RWPE2 (cell line): ENCODE measurements at regions not wholly inside any gene's neighbourhood (a gene's known extent, or its start where the extent isn't known, plus 50 kb on each side); places are given as distances from the start of the nearest gene placed in this dataset.

Experiments used
- ATAC-seq: fragments of 200-7000 bp; cut with Tn5 transposase; 3 replicates; pipeline ENCODE4 v1.9.1; 2021; ENCODE audit warnings: low read depth
- DNase-seq: peaks from one replicate; pipeline ENCODE4 v3.0.0-alpha.2; 2020; ENCODE audit warnings: low spot score
- H3K27ac ChIP-seq: fragments of 450-650 bp; 2 replicates; pipeline ENCODE4 v1.5.1; 2017; ENCODE audit warnings: mild to moderate bottlenecking; ENCODE audit not compliant: poor library complexity, severe bottlenecking
- H3K27me3 ChIP-seq: fragments of 250-450 bp; sonication (Bioruptor Pico); 2 replicates; pipeline ENCODE4 v1.5.1; 2021; ENCODE audit warnings: mild to moderate bottlenecking, moderate library complexity; ENCODE audit not compliant: insufficient read depth, poor library complexity, severe bottlenecking
- H3K36me3 ChIP-seq: fragments of 250-450 bp; sonication (Bioruptor Pico); 2 replicates; pipeline ENCODE4 v1.5.1; 2020; ENCODE audit warnings: low read depth, mild to moderate bottlenecking, moderate library complexity
- H3K4me1 ChIP-seq: fragments of 250-450 bp; sonication (Bioruptor Pico); 2 replicates; pipeline ENCODE4 v1.5.1; 2021; ENCODE audit warnings: mild to moderate bottlenecking, moderate library complexity; ENCODE audit not compliant: insufficient read depth, poor library complexity, severe bottlenecking
- H3K4me3 ChIP-seq: fragments of 250-450 bp; sonication (Bioruptor Pico); 2 replicates; pipeline ENCODE4 v1.5.1; 2021; ENCODE audit warnings: mild to moderate bottlenecking, moderate library complexity; ENCODE audit not compliant: severe bottlenecking
- H3K9me3 ChIP-seq: fragments of 250-450 bp; sonication (Bioruptor Pico); 2 replicates; pipeline ENCODE4 v1.5.1; 2021; ENCODE audit warnings: mild to moderate bottlenecking, moderate library complexity; ENCODE audit not compliant: severe bottlenecking
- CTCF ChIP-seq: fragments of 450-650 bp; IDR thresholded peaks from one replicate; pipeline ENCODE4 v1.5.1; 2017; ENCODE audit warnings: mild to moderate bottlenecking, moderate library complexity; ENCODE audit not compliant: poor library complexity, severe bottlenecking

- Histone ChIP-seq H3K27me3 (no peaks in the 10 kb centered on the region), H3K27ac (no peak overlapping the region), H3K36me3 (no peaks in the 10 kb centered on the region), H3K4me1 (peaks cover 19% of the 10 kb centered on the region), H3K4me3 (no peak overlapping the region), H3K9me3 (no peaks in the 10 kb centered on the region)
- DNase-seq (no peak), ATAC-seq (no peak)
- TF ChIP-seq CTCF, result no peak
These were observed 424.4 kb upstream of the NETO1 start for GRCh38 chr18:73292156-73292555.

DNA sequence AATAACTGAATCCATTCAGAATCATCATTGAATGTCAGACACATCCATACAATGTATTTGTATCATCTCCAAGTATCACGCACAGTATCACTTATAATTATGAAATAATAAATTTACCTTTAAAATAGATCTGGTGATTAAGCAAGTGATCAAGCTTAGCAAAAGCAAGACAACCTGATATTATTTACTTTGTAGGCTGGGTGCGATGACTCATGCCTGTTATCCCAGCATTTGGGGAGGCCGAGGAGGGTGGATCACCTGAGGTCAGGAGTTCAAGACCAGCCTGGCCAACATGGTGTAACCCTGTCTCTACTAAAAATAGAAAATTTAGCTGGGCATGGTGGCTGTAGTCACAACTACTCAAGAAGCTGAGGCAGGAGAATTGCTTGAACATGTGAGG lies 421.0 kb upstream of the NETO1 start:
- Histone ChIP-seq H3K36me3 (no peaks in the 10 kb centered on the region), H3K4me3 (no peak overlapping the region), H3K27ac (no peak overlapping the region), H3K4me1 (peaks cover 9% of the 10 kb centered on the region), H3K9me3 (no peaks in the 10 kb centered on the region), H3K27me3 (no peaks in the 10 kb centered on the region)
- no peak for TF ChIP-seq CTCF
- DNase-seq (no peak), ATAC-seq (peak; percentile 14; the same call in 1 of the 3 replicates)

GRCh38 chr18:73286584-73286983 lies 418.8 kb upstream of the NETO1 start:
- no peak overlapping the region for H3K4me3 ChIP-seq
- no peak for DNase-seq
- H3K4me1 ChIP-seq, result peaks cover 9% of the 10 kb centered on the region
- ATAC-seq, result no peak
- no peaks in the 10 kb centered on the region for H3K27me3 ChIP-seq
- H3K36me3 ChIP-seq, result no peaks in the 10 kb centered on the region
- H3K9me3 ChIP-seq, result no peaks in the 10 kb centered on the region
- H3K27ac ChIP-seq, result no peak overlapping the region
- TF ChIP-seq CTCF, result no peak

DNA sequence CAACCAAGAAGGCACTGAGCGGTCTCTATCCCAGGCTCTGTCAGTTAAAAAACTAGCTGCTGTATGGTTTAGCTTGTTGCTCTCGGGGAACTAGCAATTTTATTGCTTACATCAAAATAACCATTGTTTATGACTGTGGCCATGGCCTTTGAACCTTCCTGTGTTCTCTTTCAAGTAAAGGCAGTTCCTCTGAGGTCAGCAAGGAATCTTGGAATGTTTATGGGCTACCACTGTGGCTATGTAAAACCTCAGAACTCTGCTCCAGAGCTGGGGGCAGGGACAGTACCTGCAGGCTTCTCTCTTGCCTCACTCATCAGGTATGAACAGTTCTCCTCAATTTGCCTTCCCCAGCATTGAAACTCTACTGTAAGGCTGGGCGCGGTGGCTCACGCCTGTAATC lies 416.0 kb upstream of the NETO1 start:
- H3K4me1 ChIP-seq, result peaks cover 3% of the 10 kb centered on the region
- no peak for DNase-seq
- no peak overlapping the region for H3K4me3 ChIP-seq
- no peaks in the 10 kb centered on the region for H3K27me3 ChIP-seq
- no peak overlapping the region for H3K27ac ChIP-seq
- no peaks in the 10 kb centered on the region for H3K36me3 ChIP-seq
- peak; percentile 64 for ATAC-seq
- no peak for TF ChIP-seq CTCF
- H3K9me3 ChIP-seq, result no peaks in the 10 kb centered on the region

DNA sequence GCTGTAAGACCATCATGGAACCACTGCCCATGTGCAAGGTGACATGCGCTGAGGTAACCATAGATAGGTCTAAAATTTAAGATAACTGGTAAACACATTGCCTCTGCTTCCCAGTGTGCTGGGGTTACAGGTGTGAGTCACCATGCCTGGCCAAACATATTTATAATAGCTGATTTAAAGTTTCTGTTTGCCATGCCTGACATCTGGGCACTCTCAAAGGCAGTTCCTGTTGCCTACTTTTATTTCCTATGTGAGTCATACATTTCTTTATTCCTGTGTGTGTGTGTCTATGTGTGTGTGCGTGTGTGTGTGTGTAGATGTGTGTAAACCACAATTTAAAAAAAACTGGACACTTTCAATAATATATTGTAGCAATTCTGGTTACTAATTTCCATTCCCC lies 415.2 kb upstream of the NETO1 start:
- no peaks in the 10 kb centered on the region for H3K27me3 ChIP-seq
- no peaks in the 10 kb centered on the region for H3K36me3 ChIP-seq
- ATAC-seq (peak; percentile 33; the same call in 1 of the 3 replicates), DNase-seq (no peak)
- H3K9me3 ChIP-seq, result no peaks in the 10 kb centered on the region
- no peak for TF ChIP-seq CTCF
- H3K4me1 ChIP-seq, result no peaks in the 10 kb centered on the region
- no peak overlapping the region for H3K27ac ChIP-seq
- no peak overlapping the region for H3K4me3 ChIP-seq
